ENCODE measurements at regions not wholly inside any gene's neighbourhood (a gene's known extent, or its start where the extent isn't known, plus 50 kb on each side); places are given as distances from the start of the nearest gene placed in this dataset.
A peak's percentile ranks its signal among the peaks of the same experiment; 100 is the strongest.
"Not testable (repeated sequence)": the region's sequence is repeated elsewhere in the genome, so short reads cannot be mapped to it uniquely, and the experiment has no call there.

DNA sequence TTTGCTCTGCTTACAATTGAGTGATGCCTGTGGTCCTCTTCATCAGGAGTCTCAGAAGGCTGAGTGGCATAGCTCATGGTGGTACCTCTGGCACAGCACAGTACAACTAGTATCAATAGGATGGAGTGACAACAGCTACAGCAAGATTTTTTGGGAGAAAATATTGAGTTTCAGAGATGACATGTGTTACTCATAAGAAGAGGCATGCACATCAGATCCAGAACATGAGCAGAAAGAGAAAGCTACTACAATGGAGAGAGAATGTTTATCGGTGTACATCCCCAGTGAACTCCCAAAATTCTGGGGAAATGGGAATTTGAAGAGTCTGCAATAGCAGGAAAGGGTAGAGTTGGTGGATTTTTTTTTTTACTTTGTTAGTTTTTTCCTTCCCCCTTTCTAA is 130.5 kb upstream of the MB21D2 start:
- no peak for DNase-seq

DNA sequence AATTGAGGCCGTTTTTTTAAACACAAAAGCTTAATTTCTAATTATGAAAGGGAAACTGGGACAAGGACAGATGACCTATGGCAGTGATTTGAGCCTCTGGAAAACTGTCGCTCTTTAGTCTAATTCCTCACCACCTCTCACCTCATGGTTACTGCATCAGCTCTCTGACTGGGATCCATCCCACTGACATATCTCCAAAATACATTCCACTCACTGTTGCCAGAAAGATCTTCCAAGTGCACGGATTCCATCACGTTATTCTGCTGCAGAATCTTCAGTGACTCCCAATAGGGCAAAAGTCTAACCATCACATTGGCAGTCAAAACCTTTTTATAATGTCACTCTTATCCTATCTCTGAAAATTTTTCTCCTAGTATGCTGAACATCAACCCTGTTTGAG is 132.3 kb upstream of the MB21D2 start:
- DNase-seq, result no peak

DNA sequence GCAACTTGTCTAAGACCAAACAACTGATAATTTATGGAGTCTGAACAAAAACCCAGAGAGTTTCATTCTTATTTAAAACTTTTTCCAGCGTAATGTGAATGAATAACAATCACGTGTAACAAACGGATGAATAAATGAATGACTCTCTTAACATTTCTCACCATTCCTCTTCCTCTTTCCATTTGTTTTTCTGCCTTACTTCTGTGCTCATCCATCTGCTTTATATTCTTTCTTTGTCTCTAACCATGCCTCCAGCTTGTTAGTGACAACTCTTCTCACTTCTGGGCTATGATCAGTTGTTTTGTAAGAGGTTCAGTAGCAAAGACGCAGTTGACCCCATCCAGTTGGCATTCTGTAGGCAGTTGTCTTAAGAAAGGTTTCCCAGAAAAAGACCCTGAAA is 133.7 kb upstream of the MB21D2 start:
- no peak for DNase-seq

DNA sequence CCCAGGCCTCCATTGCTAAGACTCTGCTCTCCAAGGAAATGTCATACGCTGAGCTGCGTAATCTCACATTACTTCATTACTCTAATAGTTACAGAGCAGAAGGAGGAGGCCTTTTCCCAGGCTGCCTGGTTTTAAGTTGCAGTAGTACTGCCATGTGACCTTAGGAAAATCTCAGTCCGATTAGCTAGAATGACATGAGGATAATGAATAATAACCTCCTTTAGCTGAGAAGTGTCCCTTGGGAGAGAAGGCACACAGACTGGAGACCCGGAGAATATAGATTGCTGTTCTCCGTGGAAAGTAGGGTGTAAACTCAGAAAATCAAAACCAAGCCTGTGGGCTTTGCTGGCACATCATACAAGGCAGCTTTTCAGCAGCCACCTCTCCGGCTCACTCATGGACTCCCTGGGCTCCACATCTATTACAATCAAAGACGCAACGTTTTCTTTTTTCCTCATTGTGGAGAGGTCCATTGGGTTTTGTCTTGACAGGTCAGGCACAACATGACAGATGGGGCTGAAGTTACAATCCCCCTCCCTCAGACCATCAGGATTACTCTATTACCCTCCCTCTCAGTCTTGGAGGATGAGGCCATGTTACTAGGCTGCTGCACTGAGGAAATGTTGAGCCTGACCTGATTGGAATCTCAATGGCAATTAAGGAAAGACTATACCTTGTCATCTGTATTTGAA is 134.8 kb upstream of the MB21D2 start:
- DNase-seq, result peak; percentile 88

DNA sequence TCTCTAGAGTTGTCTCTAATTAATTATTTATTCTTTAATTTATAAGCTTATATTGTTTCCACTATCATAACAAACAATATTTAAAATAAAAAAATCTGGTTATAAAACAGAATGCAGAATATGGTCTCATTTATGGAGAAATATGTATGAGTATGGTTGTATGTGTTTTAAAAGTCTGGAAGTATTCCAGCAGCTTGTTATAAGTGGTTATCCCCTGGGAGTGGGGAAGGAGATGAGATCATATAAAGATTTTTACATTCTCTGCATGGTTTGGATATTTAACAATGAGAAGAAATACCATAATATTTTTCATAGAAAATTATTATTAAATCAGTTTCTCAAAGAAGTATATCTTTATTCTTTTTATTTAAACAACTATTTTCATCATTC is 135.4 kb upstream of the MB21D2 start:
- peak; percentile 76 for DNase-seq

DNA sequence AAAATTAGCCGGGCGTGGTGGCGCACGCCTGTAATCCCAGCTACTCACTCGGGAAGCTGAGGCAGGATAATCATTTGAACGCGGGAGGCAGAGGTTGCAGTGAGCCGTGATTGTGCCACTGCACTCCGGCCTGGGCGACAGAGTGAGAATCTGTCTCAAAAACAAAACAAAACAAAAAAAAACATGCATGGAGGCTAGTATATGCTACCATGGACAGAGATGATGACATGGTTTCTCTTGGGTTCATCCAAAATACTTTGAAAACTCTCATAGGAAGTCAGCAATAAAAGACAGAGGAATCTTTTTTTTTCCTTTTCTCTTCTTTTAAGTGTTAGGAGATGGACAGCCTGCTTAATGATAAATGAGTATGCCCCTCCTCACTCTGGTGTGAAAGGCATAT is 137.7 kb upstream of the MB21D2 start:
- DNase-seq, result no peak

DNA sequence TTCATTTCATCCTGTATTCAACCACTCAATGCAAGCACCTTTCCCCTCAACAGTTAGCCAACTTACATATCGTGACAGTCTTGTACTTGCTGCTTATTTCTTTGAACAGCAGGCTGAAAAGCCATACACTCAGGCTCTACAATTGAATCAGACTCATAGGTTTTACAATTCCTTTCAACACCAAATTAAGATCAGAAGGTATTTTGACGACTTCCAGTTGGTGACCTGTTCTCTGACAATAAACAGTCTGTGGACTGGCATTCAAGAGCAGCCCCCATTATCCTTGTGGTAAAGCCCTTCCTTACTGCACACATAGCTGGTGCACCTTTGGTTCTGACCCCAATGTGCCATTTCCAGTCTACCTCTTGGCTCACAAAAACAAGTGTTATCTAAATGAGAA is 140.0 kb upstream of the MB21D2 start:
- no peak for DNase-seq

DNA sequence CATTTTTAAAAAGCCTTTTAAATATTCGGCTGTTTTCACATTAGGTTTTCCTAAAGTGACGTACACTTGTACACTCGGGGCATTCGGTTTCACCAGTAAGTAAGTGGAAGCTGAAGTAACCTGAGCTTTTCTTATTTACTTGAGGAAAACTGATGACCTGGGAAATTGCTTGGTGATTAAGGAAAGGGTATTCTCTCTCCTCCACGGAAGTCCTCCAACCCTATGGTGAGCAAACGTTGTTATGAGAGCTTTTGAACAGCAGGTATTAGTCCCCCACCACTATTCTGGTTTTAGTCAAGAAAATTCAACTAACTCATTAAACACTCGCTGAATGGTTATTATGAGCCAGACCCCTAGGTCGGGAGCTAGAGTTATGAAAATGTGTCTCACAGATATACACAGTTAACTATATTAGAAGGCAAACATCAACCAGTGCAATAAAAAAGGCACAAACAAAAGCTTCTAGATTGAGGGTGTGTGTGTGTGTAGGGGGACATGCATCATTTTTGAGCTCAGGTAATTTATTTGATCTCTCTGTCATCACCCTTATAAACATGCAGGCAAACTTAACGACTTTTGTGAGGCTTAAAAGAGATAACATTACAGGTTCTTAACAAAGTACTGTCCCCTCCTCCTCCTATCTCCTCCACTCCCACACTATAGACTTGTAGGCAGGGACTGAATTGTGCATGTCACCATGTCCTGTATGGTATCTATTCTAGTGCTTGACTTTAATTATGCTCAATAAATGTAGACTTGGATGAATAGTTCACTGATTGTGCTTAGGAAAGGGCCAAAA is 143.3 kb upstream of the MB21D2 start:
- DNase-seq, result no peak

DNA sequence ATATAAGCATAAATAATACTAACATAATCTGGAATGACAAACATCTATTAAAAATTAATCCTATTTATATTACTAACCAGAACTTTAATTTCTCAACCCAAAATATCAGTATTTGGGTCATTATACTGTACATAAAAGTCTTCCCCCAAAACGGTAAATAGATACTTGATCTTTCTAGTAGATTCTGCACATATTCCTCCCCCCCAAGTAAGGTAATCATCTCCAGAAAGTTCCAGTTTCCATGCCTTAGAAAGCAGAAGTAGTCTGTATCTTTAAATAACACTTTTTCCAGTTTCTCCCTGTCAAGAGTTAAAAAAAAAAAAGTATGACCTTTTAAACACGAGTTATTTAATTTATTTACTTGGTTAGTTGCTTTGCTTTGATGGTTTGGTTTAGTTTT is 150.7 kb upstream of the MB21D2 start:
- no peak for DNase-seq

DNA sequence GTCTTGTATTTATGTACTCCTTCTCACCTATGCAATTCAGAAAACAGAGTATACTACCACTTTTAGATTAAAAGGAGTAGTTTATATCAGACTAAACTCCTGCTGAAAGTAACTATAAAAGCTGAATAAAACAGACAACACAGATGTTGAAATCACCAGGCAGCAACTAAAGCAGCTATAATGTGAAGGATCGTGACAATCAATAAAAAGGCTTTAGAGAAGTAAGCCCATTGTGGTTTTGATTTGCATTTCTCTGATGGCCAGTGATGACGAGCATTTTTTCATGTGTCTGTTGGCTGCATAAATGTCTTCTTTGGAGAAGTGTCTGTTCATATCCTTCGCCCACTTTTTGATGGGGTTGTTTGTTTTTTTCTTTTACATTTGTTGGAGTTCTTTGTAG is 152.1 kb upstream of the MB21D2 start:
- DNase-seq, result not testable (repeated sequence)

DNA sequence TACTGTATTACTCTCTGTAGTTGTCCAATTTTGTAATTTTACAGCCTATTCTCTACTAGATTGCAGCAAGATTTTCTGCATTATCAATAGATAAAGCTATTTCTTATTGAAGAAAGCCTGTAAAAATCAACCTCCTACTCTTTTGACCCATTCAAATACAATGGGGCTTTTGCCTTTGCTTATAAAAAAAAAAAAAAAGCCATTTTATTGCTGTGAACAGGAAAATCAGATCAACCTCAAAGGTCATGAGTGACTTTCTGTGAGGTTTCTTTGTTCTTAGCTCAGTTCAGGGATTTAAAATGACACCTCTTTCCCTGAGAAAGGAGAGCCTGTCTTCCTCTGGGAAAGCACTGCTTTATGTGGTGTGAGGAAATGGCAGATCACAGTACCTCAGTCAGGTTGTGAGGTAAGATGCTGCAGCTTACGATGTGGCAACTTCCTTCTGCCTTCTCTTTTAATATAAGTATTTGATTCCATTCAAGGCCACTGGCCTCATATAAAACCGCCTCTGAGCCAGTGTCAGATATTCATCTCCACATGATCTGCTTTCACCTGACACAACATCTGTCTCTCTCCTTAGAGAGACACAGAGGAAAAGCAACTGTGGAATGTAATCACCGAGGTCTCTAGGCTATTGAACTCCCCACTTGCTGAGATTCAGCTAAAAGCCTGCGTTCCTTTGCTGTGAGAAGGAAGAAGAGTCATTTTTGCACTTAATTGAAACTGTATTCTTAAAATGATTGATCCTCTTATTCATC is 161.5 kb upstream of the MB21D2 start:
- DNase-seq, result peak; percentile 63

DNA sequence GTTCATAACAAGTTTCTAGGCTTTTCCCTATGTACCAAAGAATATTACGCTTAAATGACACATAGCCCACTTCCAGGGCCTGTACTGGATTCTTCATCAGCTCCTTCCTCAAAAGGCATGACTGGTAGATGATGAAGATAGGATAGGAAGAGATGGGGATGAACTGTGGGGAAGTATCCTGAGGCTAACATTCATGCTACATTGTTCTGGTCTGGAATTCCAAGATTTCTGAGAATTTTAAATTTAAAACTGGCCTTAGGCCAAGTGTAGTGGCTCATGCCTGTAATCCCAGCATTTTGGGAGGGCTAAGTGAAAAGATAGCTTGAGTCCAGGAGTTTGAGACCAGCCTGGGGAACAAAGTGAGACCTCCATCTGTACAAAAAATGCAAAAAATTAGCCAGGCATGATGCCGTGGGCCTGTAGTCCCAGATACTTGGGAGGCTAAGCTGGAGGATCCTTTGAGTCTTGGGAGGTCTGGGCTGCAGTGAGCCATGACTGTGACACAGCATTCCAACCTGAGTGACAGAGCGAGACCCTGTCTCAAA is 160.1 kb upstream of the PLAAT1 start:
- no peak for DNase-seq

DNA sequence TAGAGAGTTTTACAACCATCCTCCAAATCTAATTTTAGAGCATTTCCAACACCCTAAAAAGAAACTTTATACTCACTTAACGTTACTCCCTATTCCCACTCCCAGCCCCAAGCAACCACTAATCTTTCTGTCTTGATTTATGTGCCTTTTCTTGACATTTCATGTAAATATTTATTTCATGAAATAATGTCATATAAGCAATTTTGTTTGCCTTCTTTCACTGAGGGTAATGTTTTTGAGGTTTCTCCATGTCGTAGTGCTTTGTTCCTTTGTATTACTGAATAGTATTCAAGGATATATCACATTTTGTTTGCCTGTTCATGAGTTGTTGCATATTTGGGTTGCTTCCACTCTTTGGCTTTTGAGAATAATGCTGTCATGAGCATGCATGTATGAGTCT is 155.4 kb upstream of the PLAAT1 start:
- DNase-seq, result no peak

DNA sequence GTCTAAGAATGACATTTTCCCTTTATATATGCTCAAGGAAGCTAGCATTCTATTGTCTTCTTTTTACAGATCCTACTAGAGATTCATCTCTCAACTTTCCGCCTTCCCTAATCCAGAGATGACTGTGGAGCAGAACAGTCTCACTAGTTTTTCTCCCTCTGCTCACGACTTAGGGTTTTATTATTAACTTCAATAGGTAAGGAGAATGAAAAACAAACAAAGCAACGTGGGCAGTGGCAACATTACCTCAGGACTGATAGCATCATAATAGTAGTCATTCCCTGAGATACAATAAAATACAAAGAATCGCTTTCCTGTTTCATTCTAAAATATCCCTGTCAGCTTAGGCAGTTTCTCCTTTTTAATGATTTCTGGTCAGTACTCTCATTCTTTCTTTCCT is 154.3 kb upstream of the PLAAT1 start:
- DNase-seq, result no peak

DNA sequence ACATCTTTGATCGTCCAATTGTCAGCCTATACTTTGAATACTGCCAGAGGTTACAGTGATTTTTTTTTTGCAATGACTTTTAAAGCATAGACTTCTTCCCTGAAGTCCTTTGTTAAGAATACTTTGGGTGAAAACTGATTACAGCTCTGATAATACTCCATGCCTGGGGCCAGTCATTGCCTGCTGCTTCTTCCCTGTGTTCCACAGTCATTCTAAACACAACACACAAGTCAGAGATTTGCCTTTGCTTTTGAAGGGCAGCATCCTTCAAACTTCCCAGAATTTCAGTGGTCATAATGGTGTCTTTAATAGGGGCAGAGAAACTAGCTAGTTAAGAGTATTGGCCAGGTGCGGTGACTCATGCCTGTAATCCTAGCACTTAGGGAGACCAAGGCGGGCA is 153.7 kb upstream of the PLAAT1 start:
- DNase-seq, result no peak

DNA sequence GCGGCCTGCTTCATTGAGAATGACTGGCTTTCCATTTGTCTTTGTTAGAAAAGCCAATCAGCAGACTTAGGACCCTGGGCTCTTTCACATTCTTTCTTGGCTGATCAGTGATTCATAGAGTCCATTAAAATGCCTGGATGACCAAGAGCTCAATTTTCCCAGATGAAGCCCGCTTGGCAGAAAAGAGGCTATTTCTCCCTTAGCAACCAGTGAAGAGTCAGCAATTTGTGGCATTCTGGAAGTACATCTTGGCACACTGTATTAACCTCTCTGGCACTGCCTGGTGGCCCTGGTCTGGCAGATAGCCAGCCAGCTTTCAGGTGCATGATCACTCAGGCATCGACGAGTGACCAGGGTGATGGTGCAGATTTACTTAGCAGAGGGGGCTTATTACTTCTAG is 145.7 kb upstream of the PLAAT1 start:
- no peak for DNase-seq

DNA sequence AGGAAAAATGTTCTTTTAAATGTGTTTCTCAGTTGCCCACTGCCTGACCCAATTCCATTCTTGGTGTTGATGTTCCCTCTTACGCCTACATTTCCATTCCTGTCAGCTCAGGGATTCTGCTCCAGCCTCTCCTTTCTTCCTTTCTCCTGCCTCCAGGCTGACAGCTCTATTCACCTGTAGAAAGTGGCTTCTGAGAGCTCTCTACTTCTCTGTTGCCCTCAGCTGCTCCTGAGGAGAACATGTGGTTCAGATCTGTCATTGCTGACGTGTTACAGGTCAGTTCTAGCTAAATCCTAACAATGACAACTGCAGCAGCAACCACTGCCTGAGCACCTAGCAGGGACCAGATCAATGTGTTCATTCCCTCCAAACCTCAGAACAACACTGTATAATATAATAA is 144.9 kb upstream of the PLAAT1 start:
- DNase-seq, result no peak

DNA sequence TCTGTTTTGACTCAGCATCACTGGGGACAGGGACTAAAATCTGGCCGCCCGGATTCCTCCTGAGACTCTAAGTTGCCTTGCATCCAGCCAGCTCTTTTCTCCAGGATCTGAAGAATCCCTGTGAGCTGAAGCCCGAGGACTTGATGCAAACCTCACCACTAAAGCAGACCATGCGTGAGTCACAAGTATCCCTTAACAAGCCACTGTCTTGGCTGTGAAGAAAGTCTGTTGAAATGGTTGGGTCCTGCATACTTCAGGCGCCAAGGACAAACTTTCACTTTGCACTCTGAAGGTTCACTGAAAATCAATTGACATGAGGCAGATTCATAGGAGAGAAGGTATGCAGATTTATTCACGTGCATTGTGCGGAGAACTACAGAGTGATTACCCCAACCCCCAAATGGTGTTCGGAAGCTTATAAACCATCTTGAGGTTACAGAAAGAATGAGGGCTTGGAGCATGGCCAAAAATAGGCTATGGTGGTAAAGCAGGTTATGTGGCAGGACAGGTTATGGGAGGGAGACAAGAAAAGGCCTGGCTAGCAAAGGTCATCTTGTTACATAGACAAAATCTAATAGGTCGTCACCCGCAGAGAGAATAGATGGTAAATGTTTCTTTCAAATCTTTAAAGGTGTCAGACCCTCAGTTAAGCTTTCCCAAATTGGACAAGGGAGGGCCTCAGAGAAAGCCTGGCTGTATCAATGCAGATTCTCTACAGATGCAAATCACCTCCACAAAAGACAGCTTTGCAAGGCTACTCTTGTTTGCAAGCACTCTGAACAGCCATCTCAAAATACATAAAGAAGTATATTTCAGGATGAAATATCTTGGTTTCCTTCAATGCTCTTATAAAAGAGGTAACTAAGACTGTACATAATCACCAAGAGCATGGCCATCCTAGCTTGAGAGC is 126.3 kb upstream of the PLAAT1 start:
- DNase-seq, result no peak

DNA sequence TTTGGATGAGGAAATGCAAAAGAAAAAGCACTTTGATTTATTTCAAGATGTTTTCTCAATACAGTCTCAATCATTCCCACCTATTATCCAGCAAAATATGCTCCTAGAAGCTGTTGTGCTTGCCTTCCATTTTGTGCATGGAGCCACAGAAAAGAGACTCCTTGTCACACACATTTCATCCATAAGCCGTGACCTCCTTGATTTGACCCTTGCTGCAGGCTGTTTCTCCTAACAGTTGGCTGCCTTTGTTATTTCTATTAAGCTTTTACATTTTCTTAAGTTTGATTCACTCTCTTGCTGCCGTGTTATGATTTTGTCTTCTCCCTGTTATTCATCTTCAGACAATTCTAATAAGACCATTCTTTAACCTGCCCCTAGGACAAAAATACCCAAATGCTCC is 124.2 kb upstream of the PLAAT1 start:
- no peak for DNase-seq

DNA sequence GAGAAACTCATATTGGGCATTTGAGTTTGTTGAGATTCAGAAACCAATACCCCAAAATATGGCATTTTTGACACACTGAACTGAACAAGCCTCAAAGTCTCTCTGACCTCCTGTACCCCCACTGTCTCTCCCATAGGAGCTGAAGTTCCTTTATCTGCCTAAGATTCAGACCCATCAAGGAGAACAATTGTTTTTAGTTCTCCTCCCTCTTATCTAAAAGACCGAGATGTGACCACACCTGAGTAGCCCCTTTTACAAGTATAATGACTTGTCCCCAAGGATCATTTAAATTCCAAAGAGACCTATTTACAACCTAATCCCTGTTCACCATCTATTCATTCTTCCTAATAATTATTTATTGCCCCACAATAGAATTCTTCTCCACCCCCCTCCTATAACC is 122.1 kb upstream of the PLAAT1 start:
- no peak for DNase-seq

DNA sequence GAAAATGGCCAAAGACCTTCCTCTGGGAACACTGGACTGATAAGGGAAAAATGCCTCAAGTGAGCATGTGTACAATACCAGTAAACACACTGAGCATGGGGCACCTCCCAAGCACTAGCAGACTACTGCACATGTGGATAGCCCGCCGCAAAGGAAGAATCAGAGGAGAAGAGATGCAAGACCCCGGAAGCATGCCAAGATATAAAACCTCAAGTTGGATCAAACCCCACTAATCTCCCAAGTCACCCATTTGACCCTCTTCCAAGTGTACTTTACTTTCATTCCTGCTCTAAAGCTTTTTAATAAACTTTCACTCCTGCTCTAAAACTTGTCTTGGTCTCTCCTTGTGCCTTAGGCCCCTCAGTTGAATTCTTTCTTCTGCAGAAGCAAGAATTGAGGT is 121.1 kb upstream of the PLAAT1 start:
- DNase-seq, result no peak

DNA sequence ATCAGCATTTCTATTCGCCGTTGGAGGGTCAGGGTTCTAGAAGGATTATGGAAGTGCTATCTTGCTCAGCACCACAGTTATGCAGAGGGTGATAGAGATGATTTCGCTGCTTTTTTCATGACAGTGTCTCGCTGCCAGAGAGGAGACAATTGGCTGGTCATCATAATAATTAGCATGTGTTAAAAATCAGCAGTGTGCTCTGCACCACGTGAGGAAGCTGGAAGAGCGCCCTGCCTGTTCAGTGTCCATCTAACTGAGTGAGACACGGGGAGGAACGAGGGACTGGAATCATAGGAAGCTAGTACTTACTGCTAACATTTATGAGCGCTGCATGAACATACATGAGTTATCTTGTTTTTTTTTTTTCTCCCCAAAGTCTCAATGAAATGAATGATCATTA is 116.2 kb upstream of the PLAAT1 start:
- no peak for DNase-seq

DNA sequence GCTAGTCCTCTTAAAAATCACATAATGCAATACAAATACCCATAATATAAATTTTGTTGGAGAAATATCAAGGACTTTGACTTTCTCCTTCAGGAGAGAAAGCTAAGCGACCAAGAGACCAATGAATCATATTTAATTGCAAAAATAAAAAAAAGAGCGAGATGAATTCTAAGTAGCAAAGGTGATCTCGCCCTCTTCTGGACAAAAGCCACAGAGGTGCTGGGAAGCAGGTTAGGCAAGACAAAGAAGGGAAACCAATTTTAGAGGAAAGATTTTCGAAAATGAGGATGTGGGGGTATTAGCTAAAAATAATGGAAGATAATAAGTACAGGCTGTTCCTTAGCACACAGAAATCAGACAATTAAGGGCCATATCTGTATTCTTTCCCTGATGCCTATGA is 111.4 kb upstream of the PLAAT1 start:
- peak; percentile 29 for DNase-seq

Measured in NCI-H2171 treated with DMSO at 0.1 percent for 48 hours (cell line).